Thoracic aorta (tissue), 2 donors: ENCODE measurements at regions not wholly inside any gene's neighbourhood (a gene's known extent, or its start where the extent isn't known, plus 50 kb on each side); places are given as distances from the start of the nearest gene placed in this dataset.

ENCODE experiments used
- ATAC-seq: fragments of 150-250 bp; one replicate; pipeline ENCODE4 v1.8.0; 2017; ENCODE audit warnings: low read depth; ENCODE audit not compliant: insufficient number of reproducible peaks, low FRiP score
- DNase-seq: peaks from one replicate; pipeline ENCODE4 v3.0.0-alpha.2; 2020; ENCODE audit warnings: low spot score
- H3K27ac ChIP-seq, 2 donors: fragments of 200-600 bp; sonication (generic); 1 replicate in 1 of 2; 2 replicates in 1 of 2; pipeline ENCODE4 v1.5.1; 2016; ENCODE audit warnings: mild to moderate bottlenecking in 2 of 2, moderate library complexity in 2 of 2
- H3K27me3 ChIP-seq: fragments of 200-600 bp; sonication (generic); replicated peaks from 2 replicates; pipeline ENCODE4 v1.6.0; 2016; ENCODE audit warnings: mild to moderate bottlenecking; ENCODE audit not compliant: insufficient read depth
- H3K36me3 ChIP-seq: fragments of 200-600 bp; sonication (generic); one replicate; pipeline ENCODE4 v1.5.1; 2016
- H3K4me1 ChIP-seq, 2 donors: fragments of 200-600 bp; sonication (generic); 1 replicate in 1 of 2; 2 replicates in 1 of 2; pipeline versions ENCODE4 v1.5.1 to v1.6.0; 2016; ENCODE audit warnings: low read depth in 2 of 2, mild to moderate bottlenecking in 1 of 2; ENCODE audit not compliant: control insufficient read depth in 1 of 2
- H3K4me3 ChIP-seq: fragments of 200-600 bp; sonication (generic); 2 replicates; pipeline ENCODE4 v1.5.1; 2016; ENCODE audit warnings: mild to moderate bottlenecking
- H3K9me3 ChIP-seq: fragments of 200-600 bp; sonication (generic); 2 replicates; pipeline ENCODE4 v1.5.1; 2016
- CTCF ChIP-seq: fragments of 200-600 bp; sonication (generic); IDR thresholded peaks from one replicate; pipeline ENCODE4 v1.5.1; 2019; ENCODE audit warnings: antibody characterized with exemption

- no peak for ATAC-seq
- H3K27ac ChIP-seq = no peak overlapping the region
- no peaks in the 10 kb centered on the region for H3K27me3 ChIP-seq
- H3K36me3 ChIP-seq = no peaks in the 10 kb centered on the region
- TF ChIP-seq CTCF = no peak
- no peaks in the 10 kb centered on the region for H3K9me3 ChIP-seq
- H3K4me1 ChIP-seq = peaks cover 9 to 23% of the 10 kb centered on the region in 2 donors
- DNase-seq = no peak
- H3K4me3 ChIP-seq = no peak overlapping the region
Observed at GRCh38 chr5:124844371-124844920, 98.0 kb upstream of the ZNF608 start.

GRCh38 chr5:124847907-124848306 lies 101.5 kb upstream of the ZNF608 start:
- Histone ChIP-seq H3K9me3 (no peaks in the 10 kb centered on the region), H3K4me3 (no peak overlapping the region), H3K4me1 (peaks cover 0 to 6% of the 10 kb centered on the region in 2 donors), H3K36me3 (no peaks in the 10 kb centered on the region), H3K27ac (no peak overlapping the region), H3K27me3 (no peaks in the 10 kb centered on the region)
- no peak for DNase-seq
- no peak for TF ChIP-seq CTCF
- ATAC-seq = no peak

GRCh38 chr5:124849774-124850173 lies 103.3 kb upstream of the ZNF608 start:
- no peak for ATAC-seq
- no peak for TF ChIP-seq CTCF

GRCh38 chr5:124856726-124857125 lies 110.3 kb upstream of the ZNF608 start:
- DNase-seq (no peak), ATAC-seq (no peak)
- Histone ChIP-seq H3K4me1 (no peaks in the 10 kb centered on the region), H3K9me3 (no peaks in the 10 kb centered on the region), H3K36me3 (no peaks in the 10 kb centered on the region), H3K27me3 (no peaks in the 10 kb centered on the region), H3K4me3 (no peak overlapping the region), H3K27ac (no peak overlapping the region)
- TF ChIP-seq CTCF = no peak

More at GRCh38 chr5:124849774-124850173, 103.3 kb upstream of the ZNF608 start:
- Histone ChIP-seq H3K27ac (no peak overlapping the region), H3K4me1 (no peaks in the 10 kb centered on the region), H3K4me3 (no peak overlapping the region), H3K36me3 (no peaks in the 10 kb centered on the region), H3K27me3 (no peaks in the 10 kb centered on the region), H3K9me3 (no peaks in the 10 kb centered on the region)
- DNase-seq = no peak

- ATAC-seq (no peak), DNase-seq (no peak)
- no peaks in the 10 kb centered on the region for H3K9me3 ChIP-seq
- no peaks in the 10 kb centered on the region for H3K27me3 ChIP-seq
- no peak overlapping the region for H3K4me3 ChIP-seq
- no peaks in the 10 kb centered on the region for H3K4me1 ChIP-seq
- no peaks in the 10 kb centered on the region for H3K36me3 ChIP-seq
- no peak for TF ChIP-seq CTCF
- no peak overlapping the region for H3K27ac ChIP-seq
Observed at GRCh38 chr5:124858612-124859011, 112.2 kb upstream of the ZNF608 start.
